D341Med (cell line): ENCODE measurements at regions not wholly inside any gene's neighbourhood (a gene's known extent, or its start where the extent isn't known, plus 50 kb on each side); places are given as distances from the start of the nearest gene placed in this dataset.
"Not testable (repeated sequence)": the region's sequence is repeated elsewhere in the genome, so short reads cannot be mapped to it uniquely, and the experiment has no call there.

Experiments used
- DNase-seq: peaks from one replicate; pipeline ENCODE4 v3.0.0; 2012; ENCODE audit warnings: low spot score

DNA sequence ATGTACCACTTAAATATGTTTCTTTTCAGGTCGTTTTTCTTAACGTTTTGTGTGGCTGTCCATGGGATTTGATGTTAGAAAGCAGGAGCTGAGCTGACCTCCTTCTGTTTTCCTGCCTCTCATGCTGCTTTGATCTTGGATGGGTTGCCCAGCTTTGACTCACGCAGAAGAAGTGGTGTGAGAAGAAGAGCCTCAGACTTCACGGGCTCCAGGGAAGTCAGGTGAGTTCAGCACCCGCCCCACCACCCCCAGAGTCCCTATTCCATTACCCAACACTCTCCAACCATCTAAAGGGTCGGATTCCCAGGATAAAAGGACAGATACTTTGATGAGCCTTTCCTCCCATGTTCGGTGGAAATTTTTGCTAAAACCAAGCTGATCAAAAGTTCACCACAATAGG, 373.4 kb downstream of the IRX2 start:
- DNase-seq: no peak

- no peak for DNase-seq
Measured at GRCh38 chr5:2376486-2376885, 375.0 kb downstream of the IRX2 start.

- DNase-seq: no peak
Measured at GRCh38 chr5:2375757-2376250, 375.7 kb downstream of the IRX2 start.

GRCh38 chr5:2375291-2375690, 376.2 kb downstream of the IRX2 start:
- DNase-seq: no peak

DNA sequence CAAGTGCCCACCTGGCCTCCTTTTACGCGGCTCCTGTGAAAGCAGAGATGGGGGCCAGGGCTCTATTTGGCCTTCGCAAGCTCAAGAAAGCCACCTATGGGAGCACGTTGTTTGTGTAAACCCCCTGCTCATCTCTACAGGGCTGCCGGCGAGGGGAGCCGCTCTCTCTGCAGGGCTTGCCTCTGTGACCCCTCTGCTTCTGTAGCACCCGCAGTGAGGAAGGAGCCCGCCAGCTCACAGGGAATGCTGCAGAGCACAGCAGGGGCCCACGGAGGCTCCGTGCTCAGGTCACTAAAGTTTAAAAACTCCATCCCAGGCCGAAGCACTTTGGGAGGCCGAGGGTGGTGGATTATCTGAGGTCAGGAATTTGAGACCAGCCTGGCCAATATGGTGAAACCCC, 376.8 kb downstream of the IRX2 start:
- no peak for DNase-seq

- DNase-seq: no peak
Measured at GRCh38 chr5:2373631-2374030, 377.8 kb downstream of the IRX2 start.

DNA sequence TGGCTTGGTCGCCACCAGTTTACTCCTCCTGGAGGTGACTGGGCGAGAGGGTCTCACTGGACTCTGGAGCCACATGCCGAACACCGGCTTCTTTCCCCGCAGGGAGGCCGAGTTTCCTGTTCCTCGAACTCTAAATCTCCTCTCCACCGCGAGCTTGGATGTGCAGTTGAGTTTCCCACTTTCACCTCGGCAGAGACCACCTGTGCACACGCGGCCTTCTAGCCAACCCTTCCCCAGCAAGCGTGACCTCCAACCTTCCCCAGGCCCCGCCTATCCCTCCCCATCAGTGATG, 380.1 kb downstream of the IRX2 start:
- DNase-seq: no peak

- DNase-seq: no peak
Measured at GRCh38 chr5:2370626-2371418, 380.7 kb downstream of the IRX2 start.

GRCh38 chr5:2369178-2369577, 382.3 kb downstream of the IRX2 start:
- no peak for DNase-seq

- DNase-seq: no peak
Measured at GRCh38 chr5:2366816-2367215, 384.7 kb downstream of the IRX2 start.

DNA sequence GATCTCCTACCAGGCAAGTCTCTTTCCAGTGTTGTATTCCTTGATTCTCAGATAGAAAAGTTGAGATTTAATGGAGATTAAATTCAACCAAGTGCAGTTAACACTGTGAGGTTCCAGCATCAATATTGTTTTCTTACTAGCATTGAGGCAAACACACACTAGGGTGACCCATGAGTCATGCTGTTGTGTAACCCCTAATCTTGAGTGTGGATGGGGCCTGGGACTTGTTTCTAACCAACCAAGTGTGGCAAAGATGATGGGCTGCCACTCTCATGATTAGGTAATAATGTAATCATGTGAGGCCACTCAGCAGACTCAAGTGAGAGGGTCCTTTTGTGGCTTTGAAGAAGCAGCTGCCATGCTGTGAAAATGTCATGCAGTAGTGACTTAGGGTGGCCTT, 394.2 kb downstream of the IRX2 start:
- DNase-seq: no peak

DNA sequence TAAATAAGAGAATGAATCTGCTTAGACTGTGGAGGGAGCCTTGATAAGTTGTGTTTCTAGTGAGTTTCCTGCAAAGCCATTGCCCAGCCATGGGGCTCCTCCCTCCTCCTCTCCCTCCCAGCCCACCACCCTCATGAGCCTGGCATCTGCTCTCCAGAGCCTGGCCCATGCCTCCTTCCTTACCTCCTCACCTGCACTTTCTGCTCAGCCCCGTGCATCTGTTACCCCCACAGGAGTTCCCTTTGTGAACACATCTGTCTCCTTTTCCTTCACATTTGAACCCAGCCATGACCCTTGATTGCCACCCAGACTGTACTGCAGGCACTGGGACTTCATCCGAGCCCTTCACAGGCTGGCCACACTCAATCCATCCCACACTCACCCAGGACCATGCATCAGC, 395.6 kb downstream of the IRX2 start:
- DNase-seq: no peak

DNA sequence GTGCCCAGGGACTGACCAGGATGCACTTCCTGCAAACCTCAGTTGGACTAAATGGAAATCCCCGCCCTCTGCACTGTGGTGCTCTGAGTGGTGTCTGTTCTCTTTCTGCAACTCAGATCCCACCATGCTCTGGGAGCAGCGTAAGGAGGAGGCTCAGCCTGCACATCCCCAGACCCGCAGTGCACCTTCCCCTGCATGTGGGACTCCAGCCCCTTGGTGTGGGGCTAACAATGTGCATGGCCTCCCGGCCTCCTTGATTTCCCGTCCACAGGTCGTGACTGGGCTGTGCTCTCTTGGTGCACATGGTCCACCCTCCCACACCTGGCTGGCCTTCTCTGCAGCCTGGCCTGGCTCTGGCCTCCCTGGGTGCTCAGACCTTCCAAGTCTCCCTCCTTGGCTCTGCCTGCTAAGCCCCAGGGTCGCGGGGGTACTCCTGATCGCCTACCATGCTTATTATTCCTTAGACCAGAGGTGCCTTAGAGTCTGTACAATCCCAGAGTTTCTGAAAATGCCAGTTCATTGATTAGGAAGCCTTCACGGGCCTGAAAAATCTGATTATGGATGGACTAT, 397.5 kb downstream of the IRX2 start:
- no peak for DNase-seq

- DNase-seq: no peak
Measured at GRCh38 chr5:2353211-2353610, 398.3 kb downstream of the IRX2 start.

DNA sequence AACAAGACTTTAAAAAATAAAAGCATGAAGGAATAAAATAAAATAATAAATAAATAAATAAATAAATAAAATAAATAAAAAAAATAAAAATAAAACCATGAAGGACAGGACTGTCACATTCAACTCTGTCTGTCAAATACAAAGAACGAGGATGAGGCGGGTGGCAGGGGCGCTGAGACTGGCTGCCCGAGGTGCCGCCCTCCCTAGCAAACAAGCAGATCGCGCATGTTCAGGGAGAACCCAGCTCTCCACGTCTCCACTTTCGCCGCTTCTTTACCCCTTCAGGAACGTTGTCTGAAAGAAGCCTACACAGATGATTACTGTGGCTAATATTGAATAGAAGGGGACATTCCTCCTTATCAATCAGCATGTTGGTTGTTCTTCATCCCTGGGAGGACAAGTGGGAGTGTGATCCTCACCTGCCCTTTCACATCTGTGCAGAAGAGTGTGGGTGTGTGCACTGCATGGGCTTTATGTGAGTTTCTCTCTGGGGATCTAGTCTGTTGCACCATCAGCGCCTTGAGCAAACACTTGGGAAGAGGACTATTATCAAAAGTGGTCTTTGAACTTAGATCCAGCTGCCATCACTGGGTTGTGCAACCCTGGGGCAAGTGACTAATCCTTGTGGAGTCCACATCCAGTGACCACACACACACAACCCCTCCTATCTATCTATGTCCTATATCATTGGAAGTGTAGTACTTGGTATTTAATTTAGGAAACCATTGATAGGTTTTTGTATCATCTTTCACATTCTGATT, 399.2 kb downstream of the IRX2 start:
- no peak for DNase-seq

DNA sequence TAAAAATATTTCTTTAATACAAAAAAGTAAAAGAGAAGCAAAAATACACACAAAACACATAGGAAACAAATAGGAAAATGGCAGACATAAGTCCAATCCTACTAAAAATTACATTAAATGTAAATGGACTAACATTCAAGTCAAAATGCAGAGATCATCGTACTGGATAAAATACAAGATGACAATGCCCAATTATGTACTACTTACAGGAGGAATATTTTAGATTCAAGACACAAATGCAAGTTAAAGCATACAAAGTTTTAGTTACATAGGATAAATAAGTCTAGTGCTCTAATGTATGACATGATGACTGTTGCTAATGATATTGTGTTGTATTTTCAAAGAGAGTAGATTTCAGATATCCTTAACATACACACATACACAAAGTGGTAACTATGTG, 401.7 kb downstream of the IRX2 start:
- not testable (repeated sequence) for DNase-seq

DNA sequence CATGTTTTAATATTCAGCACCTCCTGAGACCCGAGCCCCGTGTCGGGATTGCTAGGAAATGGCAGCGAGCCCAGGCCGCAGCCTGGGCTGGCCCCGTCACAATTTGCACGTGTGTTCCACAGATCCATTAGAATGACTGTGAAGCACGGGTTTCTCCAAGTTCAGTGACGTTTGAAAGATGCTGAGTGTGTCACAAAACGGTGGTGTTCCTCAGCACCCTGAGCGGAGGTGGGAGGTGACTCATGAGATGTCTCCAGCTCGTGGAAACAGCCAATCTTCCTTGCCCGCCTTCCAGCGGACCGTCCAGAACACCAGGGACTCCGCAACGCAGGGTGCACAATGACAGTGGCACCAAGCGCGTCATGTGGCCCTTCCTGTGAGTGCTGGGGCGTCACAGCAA, 412.8 kb downstream of the IRX2 start:
- DNase-seq: no peak

DNA sequence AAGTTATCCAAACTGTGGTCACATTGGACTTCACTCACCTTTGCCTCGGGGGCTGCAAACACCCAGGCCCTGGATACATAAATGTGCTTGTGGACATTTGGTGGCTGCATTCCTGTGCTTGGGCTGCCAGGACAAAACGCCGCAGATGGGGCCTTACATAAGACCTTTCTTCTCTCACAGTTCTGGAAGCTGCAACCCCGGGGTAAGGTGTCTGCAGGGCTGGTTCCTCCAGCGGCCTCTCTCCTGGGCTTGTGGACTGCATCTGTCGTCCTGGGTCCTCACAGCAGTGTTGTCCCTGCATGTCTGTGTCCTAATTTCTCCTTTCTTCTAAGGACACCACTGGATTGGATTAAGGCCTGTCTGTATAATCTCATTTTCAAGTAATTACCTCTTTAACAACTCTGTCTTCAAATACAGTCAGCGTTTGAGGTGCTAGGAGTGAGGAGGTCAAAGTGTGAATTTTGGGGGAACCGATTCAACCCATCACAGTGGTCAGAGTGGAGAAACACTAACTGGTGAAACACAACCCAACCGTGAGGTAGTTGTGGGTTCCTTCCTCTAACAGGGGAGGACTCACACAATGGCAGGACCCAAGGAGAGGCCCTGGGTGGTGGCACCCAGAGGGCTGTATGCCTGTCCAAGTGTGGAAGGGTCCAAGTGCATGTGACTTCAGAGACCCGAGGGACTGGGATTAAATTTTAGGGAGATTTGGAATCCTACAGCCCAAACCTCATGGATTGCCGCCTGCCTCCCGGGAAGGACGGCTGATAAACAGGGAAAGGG, 415.6 kb downstream of the IRX2 start:
- DNase-seq: no peak

DNA sequence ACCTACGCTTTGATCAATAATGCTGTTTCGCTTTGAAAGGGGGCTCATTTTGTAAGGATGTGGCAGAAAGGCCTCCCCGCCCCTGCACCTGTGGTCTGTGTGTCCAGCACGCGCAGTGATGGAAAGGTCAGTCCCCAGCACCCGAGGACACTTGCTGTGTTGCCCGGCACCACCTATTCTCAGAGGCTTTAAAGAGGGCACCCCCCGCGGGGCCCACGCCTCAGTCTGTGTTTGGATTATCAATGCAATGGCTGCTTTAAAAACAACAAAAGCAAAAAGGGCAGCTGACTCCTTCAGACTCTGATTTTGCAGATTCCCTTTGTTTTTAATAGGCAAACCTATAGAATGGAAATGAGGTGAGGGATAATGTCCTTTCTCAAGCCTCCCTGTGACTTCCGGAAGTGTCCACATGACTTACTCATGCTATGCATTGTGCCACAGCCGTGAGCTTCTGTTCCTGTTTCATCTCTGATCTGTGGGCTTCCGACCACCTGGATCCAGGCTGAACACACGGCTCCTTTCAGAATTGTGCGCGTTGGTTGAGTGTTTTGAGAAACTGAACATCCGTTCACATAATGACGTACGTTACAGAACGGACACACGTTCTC, 416.2 kb downstream of the IRX2 start:
- DNase-seq: no peak

DNA sequence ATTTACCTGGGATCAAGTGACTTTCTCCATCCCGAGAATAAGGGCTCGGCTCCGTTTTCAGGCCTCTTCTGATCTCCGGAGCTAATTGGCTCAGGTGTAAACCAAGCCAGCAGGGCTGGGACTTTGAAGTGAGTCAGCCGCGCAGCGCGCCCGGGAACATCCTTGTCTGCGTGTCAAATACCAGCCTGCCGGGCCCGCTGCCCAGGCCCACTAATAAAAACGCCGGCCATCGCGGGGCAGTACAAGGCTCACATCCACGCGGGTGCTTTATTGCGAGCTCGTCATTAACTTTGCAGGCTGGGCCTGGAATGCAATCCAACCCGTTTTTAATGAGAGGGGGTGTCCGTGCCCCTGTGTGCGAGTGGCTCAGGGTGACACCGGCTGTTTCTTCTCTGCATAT, 416.8 kb downstream of the IRX2 start:
- no peak for DNase-seq

- DNase-seq: no peak
Measured at GRCh38 chr5:2333291-2333690, 418.2 kb downstream of the IRX2 start.

DNA sequence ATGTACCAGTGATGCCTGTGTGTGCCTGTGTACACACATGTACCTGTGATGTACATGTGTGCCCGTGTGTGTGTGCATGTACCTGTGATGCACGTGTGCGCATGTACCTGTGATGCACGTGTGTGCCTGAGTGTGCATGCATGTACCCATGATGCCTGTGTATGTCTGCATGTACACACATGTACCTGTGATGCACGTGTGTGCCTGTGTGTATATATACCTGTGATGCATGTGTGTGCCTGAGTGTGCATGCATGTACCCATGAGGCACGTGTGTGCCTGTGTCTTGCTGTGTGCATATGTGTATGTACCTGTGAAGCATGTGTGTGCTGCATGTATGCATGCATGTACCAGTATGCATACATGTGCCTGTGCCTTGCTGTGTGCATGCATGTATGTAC, 419.0 kb downstream of the IRX2 start:
- DNase-seq: no peak
